ENCODE measurements at regions not wholly inside any gene's neighbourhood (a gene's known extent, or its start where the extent isn't known, plus 50 kb on each side); places are given as distances from the start of the nearest gene placed in this dataset.
"Not testable (repeated sequence)": the region's sequence is repeated elsewhere in the genome, so short reads cannot be mapped to it uniquely, and the experiment has no call there.

DNA sequence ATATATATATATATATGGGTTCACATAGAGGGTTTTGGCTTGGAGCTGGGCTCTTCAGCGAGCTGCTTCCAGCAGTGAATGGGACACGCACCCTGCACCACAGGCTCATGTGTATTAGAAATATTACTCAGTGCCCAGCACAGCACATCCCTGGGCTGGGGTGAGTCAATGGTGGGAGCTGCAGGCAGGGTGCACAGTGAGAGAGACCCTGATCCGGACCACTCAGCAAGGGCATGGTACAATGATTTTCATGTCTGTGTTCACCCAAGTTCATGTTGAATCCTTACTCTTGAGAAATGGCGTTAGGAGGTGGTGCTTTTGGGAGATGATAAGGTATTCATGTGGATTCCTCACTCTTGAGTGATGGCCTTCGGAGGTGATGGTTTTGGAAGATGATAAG is 194.7 kb downstream of the ASMT start:
- peak overlapping the region in 1 of 2 donors; percentile 63 for H3K27ac Mint-ChIP-seq
- peaks cover 0 to 8% of the 10 kb centered on the region in 2 donors for H3K9me3 Mint-ChIP-seq
- H3K4me3 Mint-ChIP-seq: no peak overlapping the region
- H3K27me3 Mint-ChIP-seq: peaks cover 7% of the 10 kb centered on the region
- ATAC-seq (no peak), DNase-seq (no peak)
- H3K4me1 Mint-ChIP-seq: no peaks in the 10 kb centered on the region

DNA sequence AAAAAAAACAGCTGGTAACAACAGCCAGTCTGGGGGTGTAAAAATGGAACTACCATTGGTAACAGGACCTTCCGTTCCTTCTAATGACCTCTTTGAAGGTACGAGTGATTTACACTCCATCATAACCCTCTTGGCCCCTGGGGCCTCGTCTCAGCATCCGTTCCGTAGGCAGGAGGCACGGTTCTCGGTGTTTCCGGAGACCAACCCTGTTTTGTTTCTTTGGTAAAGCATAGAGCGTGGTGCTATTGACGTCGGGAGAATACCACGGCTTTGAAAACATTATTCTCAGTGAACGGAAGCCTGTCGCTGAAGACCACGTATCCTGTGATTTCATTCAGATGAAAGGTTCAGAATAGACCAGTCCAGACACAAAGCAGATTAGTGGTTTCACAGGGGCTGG is 198.9 kb downstream of the ASMT start:
- Mint-ChIP-seq H3K27ac (peak overlapping the region in 1 of 2 donors; percentile 42), H3K4me3 (no peak overlapping the region), H3K27me3 (no peaks in the 10 kb centered on the region), H3K4me1 (no peaks in the 10 kb centered on the region), H3K9me3 (peaks cover 8% of the 10 kb centered on the region in 2 donors)
- DNase-seq (no peak), ATAC-seq (peak; percentile 39)

DNA sequence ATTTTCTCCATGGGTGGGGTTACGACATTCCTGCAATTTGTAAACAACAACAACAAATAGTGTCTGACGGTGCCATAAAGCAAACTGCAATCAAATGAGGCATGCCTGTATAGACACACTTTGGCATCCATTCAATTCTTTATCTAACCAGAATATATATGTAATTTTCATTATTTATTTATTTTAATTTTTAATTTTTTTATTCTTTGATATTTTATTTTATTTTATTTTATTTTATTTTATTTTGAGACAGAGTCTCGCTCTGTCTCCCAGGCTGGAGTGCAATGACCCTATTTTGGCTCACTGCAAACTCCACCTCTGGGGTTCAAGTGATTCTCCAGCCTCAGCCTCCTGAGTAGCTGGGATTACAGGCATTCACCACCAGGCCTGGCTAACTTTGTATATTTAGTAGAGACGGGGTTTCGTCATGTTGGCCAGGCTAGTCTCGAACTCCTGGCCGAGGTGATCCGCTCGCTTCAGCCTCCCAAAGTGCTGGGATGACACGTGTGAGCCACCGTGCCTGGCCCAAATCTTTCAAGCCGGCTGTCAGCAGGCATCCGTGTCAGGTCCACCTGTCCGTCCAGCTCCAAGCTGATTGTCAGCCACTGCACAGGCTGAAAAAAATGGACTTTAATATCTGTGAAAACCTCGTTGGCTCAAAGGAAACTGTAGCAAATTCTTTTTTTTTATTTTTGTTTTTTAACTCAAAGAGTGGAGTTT is 200.8 kb downstream of the ASMT start:
- no peaks in the 10 kb centered on the region for H3K27me3 Mint-ChIP-seq
- DNase-seq (no peak), ATAC-seq (no peak)
- no peak overlapping the region for H3K27ac Mint-ChIP-seq
- no peak overlapping the region for H3K4me3 Mint-ChIP-seq
- peaks cover 0 to 12% of the 10 kb centered on the region in 2 donors for H3K9me3 Mint-ChIP-seq
- H3K4me1 Mint-ChIP-seq: no peaks in the 10 kb centered on the region

DNA sequence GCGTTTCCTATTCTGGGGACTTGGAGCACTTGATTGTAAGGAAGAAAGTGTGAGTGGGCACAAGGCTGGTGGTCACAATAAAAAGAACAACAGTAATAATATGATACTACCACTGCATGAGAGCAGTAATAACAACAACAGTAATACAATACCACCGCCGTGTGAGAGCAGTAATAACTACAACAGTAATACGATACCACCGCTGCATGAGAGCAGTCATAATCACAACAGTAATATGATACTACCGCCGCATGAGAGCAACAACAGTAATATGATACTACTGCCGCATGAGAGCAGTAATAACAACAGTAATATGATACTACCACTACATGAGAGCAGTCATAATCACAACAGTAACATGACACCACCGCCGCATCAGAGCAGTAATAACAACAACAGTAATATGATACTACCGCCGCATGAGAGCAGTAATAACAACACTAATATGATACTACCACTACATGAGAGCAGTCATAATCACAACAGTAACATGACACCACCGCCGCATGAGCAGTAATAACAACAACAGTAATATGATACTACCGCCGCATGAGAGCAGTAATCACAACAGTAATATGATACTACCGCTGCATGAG is 201.6 kb downstream of the ASMT start:
- H3K4me1 Mint-ChIP-seq, H3K27ac Mint-ChIP-seq, H3K27me3 Mint-ChIP-seq, DNase-seq, ATAC-seq, H3K4me3 Mint-ChIP-seq: not testable (repeated sequence)
- peaks cover 0 to 12% of the 10 kb centered on the region in 2 donors for H3K9me3 Mint-ChIP-seq

DNA sequence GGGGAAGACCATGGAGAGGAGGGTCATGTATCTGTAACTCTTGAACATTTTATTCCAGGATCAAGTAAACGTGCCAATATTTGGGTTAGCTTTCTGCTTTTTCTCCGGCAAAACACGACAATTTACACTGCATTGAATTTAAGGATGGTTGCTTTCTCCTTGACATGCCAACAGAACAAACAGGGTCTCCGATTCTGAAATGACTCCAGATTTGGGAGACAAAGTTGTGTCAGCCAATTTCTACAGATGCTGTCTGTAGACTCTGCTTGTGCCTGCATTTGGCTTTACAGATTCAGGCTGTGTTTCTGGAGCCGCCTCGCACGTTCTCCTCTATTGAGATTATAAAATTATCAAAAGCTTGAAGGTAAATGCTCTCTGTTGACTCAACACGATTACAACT is 207.0 kb downstream of the ASMT start:
- no peak overlapping the region for H3K4me3 Mint-ChIP-seq
- H3K4me1 Mint-ChIP-seq: peaks cover 6% of the 10 kb centered on the region
- ATAC-seq: no peak
- peaks cover 5 to 14% of the 10 kb centered on the region in 2 donors for H3K9me3 Mint-ChIP-seq
- no peak for DNase-seq
- H3K27me3 Mint-ChIP-seq: no peaks in the 10 kb centered on the region
- no peak overlapping the region for H3K27ac Mint-ChIP-seq

DNA sequence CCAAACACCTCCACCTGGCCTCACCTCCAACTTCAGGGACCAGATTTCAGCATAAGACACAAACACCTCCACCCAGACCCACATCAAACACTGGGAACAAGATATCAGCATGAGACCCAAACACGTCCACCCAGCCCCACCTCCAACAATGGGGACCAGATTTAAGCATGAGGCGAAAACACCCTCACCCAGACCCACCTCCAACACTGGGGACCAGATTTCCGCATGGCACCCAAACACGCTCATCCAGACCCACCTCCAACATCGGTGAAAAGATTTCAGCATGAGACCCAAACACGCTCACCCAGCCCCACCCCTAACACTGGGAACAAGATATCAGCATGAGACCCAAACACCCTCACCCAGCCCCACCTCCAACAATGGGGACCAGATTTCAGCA is 210.0 kb downstream of the ASMT start:
- H3K27ac Mint-ChIP-seq: no peak overlapping the region
- peaks cover 0 to 14% of the 10 kb centered on the region in 2 donors for H3K9me3 Mint-ChIP-seq
- H3K27me3 Mint-ChIP-seq: no peaks in the 10 kb centered on the region
- no peak overlapping the region for H3K4me3 Mint-ChIP-seq
- H3K4me1 Mint-ChIP-seq: peaks cover 6% of the 10 kb centered on the region
- ATAC-seq (no peak), DNase-seq (no peak)

DNA sequence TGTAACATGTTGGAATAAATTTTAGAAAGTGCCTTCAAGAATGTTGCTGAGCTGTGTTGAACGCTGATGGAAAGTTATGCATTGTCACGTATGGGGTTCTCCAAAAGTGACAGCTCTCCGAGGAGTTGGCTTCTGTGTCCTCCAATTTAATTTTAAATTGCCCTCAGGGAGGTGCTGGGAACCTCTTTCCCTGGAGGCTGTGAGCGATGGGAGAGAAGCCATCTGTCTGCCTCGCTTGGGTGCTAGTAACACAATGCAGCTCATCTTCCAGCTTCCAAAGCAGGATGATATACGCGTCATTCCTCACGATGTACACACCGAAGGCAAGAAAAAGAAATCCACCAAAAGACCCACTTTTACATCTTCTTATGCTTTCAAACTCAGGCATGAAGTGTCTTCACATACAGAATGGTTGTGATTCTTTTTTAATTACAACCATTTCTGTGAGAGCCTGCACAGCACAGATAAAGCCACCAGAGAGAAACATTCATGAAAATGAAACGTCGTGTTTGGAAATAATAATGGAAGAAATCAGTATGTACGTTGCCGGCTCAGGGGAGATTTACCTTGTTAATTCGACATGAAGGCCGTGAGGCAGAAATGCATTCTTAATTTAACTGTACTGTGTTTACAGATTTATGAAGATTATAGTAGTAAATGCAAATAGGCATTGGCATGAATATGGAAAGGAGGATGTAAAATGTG is 218.9 kb downstream of the ASMT start:
- H3K27me3 Mint-ChIP-seq: no peaks in the 10 kb centered on the region
- no peak for DNase-seq
- H3K9me3 Mint-ChIP-seq: peaks cover 0 to 5% of the 10 kb centered on the region in 2 donors
- no peak overlapping the region for H3K4me3 Mint-ChIP-seq
- peak overlapping the region in 1 of 2 donors; percentile 11 for H3K27ac Mint-ChIP-seq
- no peak for ATAC-seq
- H3K4me1 Mint-ChIP-seq: no peaks in the 10 kb centered on the region

DNA sequence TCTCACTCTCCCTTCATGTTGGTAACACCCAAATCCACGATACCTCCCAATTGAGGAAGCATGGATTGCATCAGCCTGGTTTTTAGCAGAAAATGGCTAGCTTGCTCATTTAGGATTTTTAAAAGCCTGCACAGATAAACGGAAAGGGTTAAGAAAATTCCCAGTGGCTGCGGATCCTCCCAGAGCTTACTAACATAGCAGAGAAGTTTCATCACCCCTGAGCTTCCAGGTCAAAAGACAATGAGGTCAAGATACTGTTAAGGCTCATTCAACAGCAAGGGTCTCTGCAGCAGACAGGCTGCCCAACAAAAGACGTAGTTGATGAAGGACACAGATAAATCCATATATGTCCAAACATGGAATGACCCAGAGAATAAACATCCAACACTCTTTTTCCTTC is 220.2 kb downstream of the ASMT start:
- ATAC-seq: no peak
- peaks cover 0 to 6% of the 10 kb centered on the region in 2 donors for H3K9me3 Mint-ChIP-seq
- H3K27me3 Mint-ChIP-seq: no peaks in the 10 kb centered on the region
- H3K27ac Mint-ChIP-seq: no peak overlapping the region
- H3K4me3 Mint-ChIP-seq: no peak overlapping the region
- no peaks in the 10 kb centered on the region for H3K4me1 Mint-ChIP-seq
- no peak for DNase-seq

DNA sequence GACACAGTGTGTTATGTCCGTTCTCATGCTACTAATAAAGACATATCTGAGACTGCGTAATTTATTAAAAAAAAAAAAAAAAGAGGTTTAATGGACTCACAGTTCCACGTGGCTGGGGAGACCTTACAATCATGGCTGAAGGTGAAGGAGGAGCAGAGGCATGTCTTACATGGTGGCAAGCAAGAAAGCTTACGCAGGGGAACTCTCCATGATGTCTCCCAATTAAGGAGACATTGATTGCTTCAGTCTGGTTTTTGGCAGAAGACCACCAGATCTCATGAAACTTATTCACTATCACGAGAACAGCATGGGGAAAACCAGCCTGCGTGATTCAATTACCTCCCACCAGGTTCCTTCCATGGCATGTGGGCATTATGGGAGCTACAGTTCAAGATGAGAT is 221.8 kb downstream of the ASMT start:
- no peak for ATAC-seq
- Mint-ChIP-seq H3K27me3 (no peaks in the 10 kb centered on the region), H3K4me3 (no peak overlapping the region), H3K9me3 (peaks cover 0 to 10% of the 10 kb centered on the region in 2 donors), H3K4me1 (no peaks in the 10 kb centered on the region), H3K27ac (no peak overlapping the region)
- DNase-seq: no peak

DNA sequence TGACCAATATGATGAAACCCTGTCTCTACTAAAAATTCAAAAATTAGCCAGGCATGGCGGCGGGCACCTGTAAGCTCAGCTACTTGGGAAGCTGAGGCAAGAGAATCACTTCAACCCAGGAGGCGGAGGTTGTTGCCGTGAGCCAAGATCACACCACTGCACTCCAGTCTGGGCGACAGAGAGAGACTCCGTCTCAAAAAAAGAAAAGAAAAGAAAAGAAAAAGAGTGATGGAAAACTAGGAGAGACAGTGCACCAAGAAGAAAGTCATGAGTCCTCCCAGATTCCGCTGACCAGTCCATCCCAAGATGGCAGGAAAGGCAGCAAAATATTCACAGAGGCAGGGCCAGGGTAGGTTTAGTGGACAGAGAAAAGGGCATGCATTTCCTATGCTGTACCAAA is 226.9 kb downstream of the ASMT start:
- peaks cover 0 to 5% of the 10 kb centered on the region in 2 donors for H3K9me3 Mint-ChIP-seq
- H3K4me3 Mint-ChIP-seq: no peak overlapping the region
- H3K4me1 Mint-ChIP-seq: no peaks in the 10 kb centered on the region
- ATAC-seq (no peak), DNase-seq (no peak)
- H3K27ac Mint-ChIP-seq: no peak overlapping the region
- no peaks in the 10 kb centered on the region for H3K27me3 Mint-ChIP-seq

DNA sequence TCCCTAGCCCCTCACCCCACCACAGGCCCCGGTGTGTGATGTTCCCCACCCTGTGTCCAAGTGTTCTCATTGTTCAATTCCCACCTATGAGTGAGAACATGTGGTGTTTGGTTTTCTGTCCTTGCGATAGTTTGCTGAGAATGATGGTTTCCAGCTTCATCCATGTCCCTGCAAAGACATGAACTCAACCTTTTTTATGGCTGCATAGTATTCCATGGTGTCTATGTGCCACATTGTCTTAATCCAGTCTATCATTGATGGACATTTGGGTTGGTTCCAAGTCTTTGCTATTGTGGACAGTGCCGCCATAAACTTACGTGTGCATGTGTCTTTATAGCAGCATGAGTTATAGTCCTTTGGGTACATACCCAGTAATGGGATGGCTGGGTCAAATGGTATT is 232.1 kb downstream of the ASMT start:
- ATAC-seq, H3K27ac Mint-ChIP-seq: not testable (repeated sequence)

DNA sequence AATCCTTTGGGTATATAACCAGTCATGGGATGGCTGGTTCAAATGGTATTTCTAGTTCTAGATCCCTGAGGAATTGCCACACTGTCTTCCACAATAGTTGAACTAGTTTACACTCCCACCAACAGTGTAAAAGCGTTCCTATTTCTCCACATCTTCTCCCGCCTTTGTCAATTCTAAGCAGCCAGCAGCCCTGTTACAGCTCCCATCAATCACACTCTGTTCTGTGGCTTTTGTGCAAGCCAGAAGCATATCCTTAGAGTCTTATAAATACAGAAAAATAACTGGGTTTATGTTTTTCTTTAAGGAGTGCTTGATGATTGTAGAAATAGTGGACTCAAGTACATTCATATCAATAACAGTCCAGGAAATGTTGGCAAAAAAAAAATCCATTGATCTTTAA is 232.9 kb downstream of the ASMT start:
- not testable (repeated sequence) for H3K4me1 Mint-ChIP-seq, H3K27ac Mint-ChIP-seq, H3K4me3 Mint-ChIP-seq, ATAC-seq, DNase-seq, H3K9me3 Mint-ChIP-seq, H3K27me3 Mint-ChIP-seq

More for the DNA sequence above, 232.1 kb downstream of the ASMT start:
- not testable (repeated sequence) for H3K4me1 Mint-ChIP-seq, DNase-seq, H3K27me3 Mint-ChIP-seq, H3K9me3 Mint-ChIP-seq, H3K4me3 Mint-ChIP-seq

DNA sequence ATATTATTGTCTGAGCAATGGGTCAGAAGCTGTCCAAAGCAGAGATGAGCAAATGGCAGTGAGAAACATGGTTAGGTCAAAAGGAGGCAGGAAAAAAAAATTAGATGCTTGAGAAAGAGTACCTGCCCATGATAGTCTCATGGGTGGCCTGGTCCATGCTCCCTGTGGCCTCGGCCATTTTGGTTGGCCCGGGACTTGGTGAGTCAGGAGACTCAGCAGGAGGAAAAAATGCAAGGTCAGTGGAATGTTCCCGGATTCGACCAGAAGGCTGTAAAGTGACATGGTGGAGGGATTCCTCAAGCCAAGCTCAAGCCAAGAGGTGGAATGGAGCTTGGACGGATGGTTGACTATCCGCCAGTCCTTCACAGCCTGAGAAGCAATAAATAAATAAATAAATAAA is 236.7 kb downstream of the ASMT start:
- Mint-ChIP-seq H3K4me3 (no peak overlapping the region), H3K27me3 (no peaks in the 10 kb centered on the region), H3K9me3 (no peaks in the 10 kb centered on the region), H3K27ac (no peak overlapping the region), H3K4me1 (no peaks in the 10 kb centered on the region)
- ATAC-seq (no peak), DNase-seq (no peak)

DNA sequence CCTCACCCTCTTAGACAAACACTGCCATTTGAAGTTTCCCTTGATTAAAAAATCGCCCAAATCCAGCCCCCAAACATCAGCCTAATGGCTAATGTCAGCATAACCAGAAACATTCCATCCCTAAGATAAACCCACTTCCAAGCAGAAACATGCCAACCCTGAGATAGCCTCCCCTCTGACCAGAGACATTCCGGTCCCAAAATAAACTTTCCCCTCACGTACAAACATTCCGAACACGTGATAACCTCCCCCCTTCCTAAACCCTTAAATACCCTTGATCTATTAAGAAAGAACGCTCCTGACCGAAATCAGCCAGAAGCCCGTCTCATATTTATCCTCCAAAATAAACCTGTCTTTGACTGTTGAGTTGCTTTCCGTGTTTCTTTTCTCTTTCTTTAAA is 237.2 kb downstream of the ASMT start:
- no peak overlapping the region for H3K27ac Mint-ChIP-seq
- no peaks in the 10 kb centered on the region for H3K4me1 Mint-ChIP-seq
- H3K9me3 Mint-ChIP-seq: no peaks in the 10 kb centered on the region
- DNase-seq (no peak), ATAC-seq (no peak)
- no peaks in the 10 kb centered on the region for H3K27me3 Mint-ChIP-seq
- H3K4me3 Mint-ChIP-seq: no peak overlapping the region

DNA sequence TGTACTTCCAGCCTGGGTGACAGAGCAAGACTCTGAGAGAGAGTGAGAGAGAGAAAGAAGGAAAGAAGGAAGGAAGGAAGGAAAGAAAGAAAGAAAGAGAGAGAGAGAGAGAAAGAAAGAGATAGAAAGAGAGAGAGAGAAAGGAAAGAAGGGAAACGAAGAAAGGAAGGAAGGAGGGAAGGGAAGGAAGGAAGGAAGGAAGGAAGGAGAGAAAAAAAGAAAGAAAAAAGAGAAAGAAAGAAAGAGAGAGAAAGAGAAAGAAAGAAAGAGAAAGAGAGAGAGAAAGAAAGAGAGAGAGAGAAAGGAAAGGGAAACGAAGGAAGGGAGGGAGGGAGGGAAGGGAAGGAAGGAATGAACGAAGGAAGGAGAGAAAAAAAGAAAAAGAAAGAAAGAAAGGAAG is 238.6 kb downstream of the ASMT start:
- peak overlapping the region in 1 of 2 donors; percentile 26 for H3K27ac Mint-ChIP-seq
- no peaks in the 10 kb centered on the region for H3K9me3 Mint-ChIP-seq
- ATAC-seq: no peak

DNA sequence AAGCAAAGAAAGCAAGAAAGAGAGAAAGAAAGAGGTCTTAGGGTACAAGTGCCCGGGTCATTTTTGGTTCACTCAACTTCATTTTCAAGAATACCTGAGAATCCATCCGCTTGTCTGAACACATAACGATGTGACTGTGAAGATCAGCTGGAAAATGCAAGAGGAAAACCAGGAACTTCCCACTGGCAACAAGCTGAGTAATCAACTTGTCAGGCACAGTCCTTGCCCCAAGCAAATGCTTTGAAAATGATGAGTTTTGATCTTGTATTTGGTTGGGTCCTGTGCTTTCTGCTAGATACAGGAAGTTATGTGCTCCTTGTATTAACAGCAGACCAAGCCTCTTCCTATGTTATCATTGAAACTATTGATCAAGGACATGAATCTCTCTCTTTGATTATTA is 239.1 kb downstream of the ASMT start:
- Mint-ChIP-seq H3K27me3 (no peaks in the 10 kb centered on the region), H3K4me3 (no peak overlapping the region), H3K27ac (no peak overlapping the region), H3K4me1 (no peaks in the 10 kb centered on the region), H3K9me3 (no peaks in the 10 kb centered on the region)
- ATAC-seq (no peak), DNase-seq (no peak)

More for the DNA sequence above, 238.6 kb downstream of the ASMT start:
- no peaks in the 10 kb centered on the region for H3K4me1 Mint-ChIP-seq
- no peaks in the 10 kb centered on the region for H3K27me3 Mint-ChIP-seq
- no peak overlapping the region for H3K4me3 Mint-ChIP-seq
- DNase-seq: no peak

All from stimulated activated naive CD8-positive, alpha-beta T cell treated with anti-CD3 and anti-CD28 coated beads, Interleukin-15, amount 100 ng/mL, for 72 hours (primary cell).